PC-3 (cell line): ENCODE measurements at regions not wholly inside any gene's neighbourhood (a gene's known extent, or its start where the extent isn't known, plus 50 kb on each side); places are given as distances from the start of the nearest gene placed in this dataset.

Experiments used
- CTCF ChIP-seq: fragments of 300-600 bp; sonication (generic); conservative IDR thresholded peaks from 2 replicates; pipeline ENCODE4 v1.5.1; 2017; ENCODE audit warnings: antibody characterized with exemption, low read depth, mild to moderate bottlenecking, low read length
- EZH2 ChIP-seq: fragments of 300-600 bp; sonication (generic); IDR thresholded peaks from one replicate; pipeline ENCODE4 v1.6.1; 2017; ENCODE audit warnings: antibody characterized with exemption, mild to moderate bottlenecking, low read length; ENCODE audit not compliant: unreplicated experiment

- TF ChIP-seq CTCF: no peak
- no peak for TF ChIP-seq EZH2
These were observed 399.5 kb upstream of the TNC start for GRCh38 chr9:115517335-115518075.
